Ovary (tissue), 7 donors: ENCODE measurements at regions not wholly inside any gene's neighbourhood (a gene's known extent, or its start where the extent isn't known, plus 50 kb on each side); places are given as distances from the start of the nearest gene placed in this dataset.

Source experiments
- DNase-seq, 5 donors: peaks; one replicate each; pipeline ENCODE4 v3.0.0-alpha.2; 2019 to 2020
- H3K27ac ChIP-seq, 2 donors: fragments of 200-600 bp; one replicate each; pipeline versions ENCODE4 v1.5.1 to v1.8.0; 2019 to 2022
- H3K27me3 ChIP-seq: fragments of 200-600 bp; one replicate; pipeline ENCODE4 v1.8.0; 2022
- H3K36me3 ChIP-seq: fragments of 200-600 bp; sonication (generic); one replicate; pipeline ENCODE4 v1.5.1; 2019
- H3K4me1 ChIP-seq: one replicate; pipeline ENCODE4 v1.8.1; 2013; ENCODE audit warnings: mild to moderate bottlenecking, moderate library complexity; ENCODE audit not compliant: insufficient read depth
- H3K4me3 ChIP-seq: fragments of 200-600 bp; sonication (generic); one replicate; pipeline ENCODE4 v1.5.1; 2017
- H3K9me3 ChIP-seq, 2 donors: fragments of 200-600 bp in 1 of 2; sonication (generic) in 1 of 2; one replicate each; pipeline versions ENCODE4 v1.5.1 to v1.8.1; 2013 to 2019; ENCODE audit warnings: mild to moderate bottlenecking in 1 of 2, moderate library complexity in 1 of 2
- EP300 ChIP-seq: sonication (generic); formaldehyde crosslinking; IDR thresholded peaks from one replicate; pipeline ENCODE4 v1.6.1; 2017; ENCODE audit warnings: antibody characterized with exemption
- POLR2A ChIP-seq: fragments of 450-650 bp; IDR thresholded peaks from one replicate; pipeline ENCODE4 v1.6.1; 2017; ENCODE audit warnings: antibody characterized with exemption, mild to moderate bottlenecking, moderate library complexity
- WGBS, 3 donors: extraction: QIAGEN DNeasy Blood & Tissue Kit in 1 of 3; methylation state at CpG; one replicate each; pipeline versions ENCODE4 v1.1.5 to v1.1.7; 2013 to 2017; 5-methylcytosine and 5-hydroxymethylcytosine counted together
- intact Hi-C, 4 donors: fragments of 100-400 bp; cut with DNase I; formaldehyde crosslinking; loops; one replicate each; pipeline versions ENCODE4 v1.11.0 to v1.15.1; 2022 to 2023
- TF ChIP-seq, protein P1 (sequence below), 3 donors: fragments of 450-650 bp in 2 of 3; fragments of 200-600 bp in 1 of 3; IDR thresholded peaks; one replicate each; pipeline versions ENCODE4 v1.5.1 to v1.8.0; 2016 to 2022; ENCODE audit warnings: antibody characterized with exemption in 3 of 3, mild to moderate bottlenecking in 1 of 3
- donor health status: DM: no; HTN: no; CAD: no; lungs with moderate emphysema.
- donor health status: DM: no; HTN: no; CAD: no.
- donor health status: Bipolar disorder and iron deficiency.
- donor health status: DM: no; HTN: no; CAD: no.
- donor health status: DM: yes; HTN: yes; CAD: no.

DNA sequence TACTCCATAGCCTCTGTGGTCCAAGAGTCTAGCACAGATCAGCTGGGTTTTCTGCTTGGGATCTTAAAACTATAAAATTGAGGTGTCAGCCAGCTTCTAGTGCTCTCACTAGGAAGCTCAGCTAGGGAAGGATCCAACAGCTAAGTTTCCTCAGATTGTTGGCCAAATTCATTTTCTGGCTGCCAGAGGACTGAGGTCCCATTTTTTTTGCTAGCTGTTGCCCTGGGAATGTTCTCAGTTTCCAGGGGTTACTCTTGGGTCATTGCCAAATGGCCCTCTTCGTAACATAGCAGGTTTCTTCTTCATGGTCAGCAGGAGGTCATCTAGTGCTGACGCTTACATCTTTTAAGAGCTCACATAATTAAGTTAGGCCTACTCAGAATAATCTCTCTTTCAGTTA, 2178.2 kb downstream of the ARAP2 start:
- Histone ChIP-seq H3K4me1 (no peaks in the 10 kb centered on the region), H3K4me3 (no peak overlapping the region), H3K27ac (no peak overlapping the region), H3K27me3 (no peaks in the 10 kb centered on the region), H3K9me3 (no peaks in the 10 kb centered on the region), H3K36me3 (no peaks in the 10 kb centered on the region)
- DNase-seq: no peak
- intact Hi-C loops: no loop called here
- WGBS, 3 donors: 54 to 60% (median 57%) methylated on average over 2 of the region's 2 CpGs
- no peak for TF ChIP-seq POLR2A
- TF ChIP-seq, protein P1, sequence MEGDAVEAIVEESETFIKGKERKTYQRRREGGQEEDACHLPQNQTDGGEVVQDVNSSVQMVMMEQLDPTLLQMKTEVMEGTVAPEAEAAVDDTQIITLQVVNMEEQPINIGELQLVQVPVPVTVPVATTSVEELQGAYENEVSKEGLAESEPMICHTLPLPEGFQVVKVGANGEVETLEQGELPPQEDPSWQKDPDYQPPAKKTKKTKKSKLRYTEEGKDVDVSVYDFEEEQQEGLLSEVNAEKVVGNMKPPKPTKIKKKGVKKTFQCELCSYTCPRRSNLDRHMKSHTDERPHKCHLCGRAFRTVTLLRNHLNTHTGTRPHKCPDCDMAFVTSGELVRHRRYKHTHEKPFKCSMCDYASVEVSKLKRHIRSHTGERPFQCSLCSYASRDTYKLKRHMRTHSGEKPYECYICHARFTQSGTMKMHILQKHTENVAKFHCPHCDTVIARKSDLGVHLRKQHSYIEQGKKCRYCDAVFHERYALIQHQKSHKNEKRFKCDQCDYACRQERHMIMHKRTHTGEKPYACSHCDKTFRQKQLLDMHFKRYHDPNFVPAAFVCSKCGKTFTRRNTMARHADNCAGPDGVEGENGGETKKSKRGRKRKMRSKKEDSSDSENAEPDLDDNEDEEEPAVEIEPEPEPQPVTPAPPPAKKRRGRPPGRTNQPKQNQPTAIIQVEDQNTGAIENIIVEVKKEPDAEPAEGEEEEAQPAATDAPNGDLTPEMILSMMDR (IDR thresholded peaks at IDR 0.05): no peak

DNA sequence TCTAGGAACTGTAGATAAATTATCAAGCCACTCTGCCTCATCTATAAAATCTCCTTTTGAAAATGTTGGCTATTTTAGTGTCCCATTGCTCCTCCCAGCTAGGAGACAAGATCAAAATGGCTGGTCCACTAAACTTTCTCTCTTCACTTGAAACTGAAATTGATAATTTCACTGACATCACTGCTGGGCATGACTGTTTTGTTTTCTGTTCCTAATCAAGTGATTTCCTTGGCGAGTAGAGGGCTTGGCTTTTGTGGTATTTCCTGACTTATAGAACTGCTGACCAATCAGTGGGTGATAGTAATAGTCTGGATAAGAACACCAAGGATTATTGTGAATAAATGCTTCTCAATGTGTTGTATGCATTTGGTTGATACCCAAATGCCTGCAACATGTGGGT, 2152.9 kb downstream of the ARAP2 start:
- H3K9me3 ChIP-seq: no peaks in the 10 kb centered on the region
- H3K36me3 ChIP-seq: no peaks in the 10 kb centered on the region
- 29 to 36% (median 32%) methylated on average over 1 of the region's 1 CpG for WGBS, 3 donors
- H3K4me1 ChIP-seq: no peaks in the 10 kb centered on the region
- H3K4me3 ChIP-seq: no peak overlapping the region
- no peaks in the 10 kb centered on the region for H3K27me3 ChIP-seq
- H3K27ac ChIP-seq: no peak overlapping the region
- DNase-seq: no peak
- intact Hi-C loops: no loop called here
- TF ChIP-seq, protein P1 (IDR thresholded peaks at IDR 0.05): no peak
- TF ChIP-seq EP300: no peak
- no peak for TF ChIP-seq POLR2A

DNA sequence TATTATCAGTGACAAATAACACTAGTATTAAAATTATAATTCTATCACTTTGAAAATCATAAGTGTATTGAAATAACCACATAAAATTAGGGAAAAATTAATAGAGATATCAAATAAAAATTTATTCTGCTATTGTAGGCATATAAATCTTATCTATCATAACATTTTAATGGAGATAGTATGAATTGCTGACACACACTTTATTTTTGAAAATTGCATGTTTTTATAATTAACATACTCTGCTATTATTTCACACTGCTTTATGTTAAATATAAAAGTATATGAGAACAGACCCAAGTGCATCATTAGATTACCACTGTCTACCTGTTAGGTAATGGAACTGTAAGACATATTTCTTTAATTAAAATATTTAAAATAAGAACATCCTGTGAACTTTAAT, 2150.2 kb downstream of the ARAP2 start:
- no peak for DNase-seq
- no peak for TF ChIP-seq EP300
- H3K27ac ChIP-seq: no peak overlapping the region
- H3K27me3 ChIP-seq: no peaks in the 10 kb centered on the region
- H3K4me3 ChIP-seq: no peak overlapping the region
- no peaks in the 10 kb centered on the region for H3K9me3 ChIP-seq
- H3K36me3 ChIP-seq: no peaks in the 10 kb centered on the region
- no peaks in the 10 kb centered on the region for H3K4me1 ChIP-seq
- intact Hi-C loops: no loop called here

DNA sequence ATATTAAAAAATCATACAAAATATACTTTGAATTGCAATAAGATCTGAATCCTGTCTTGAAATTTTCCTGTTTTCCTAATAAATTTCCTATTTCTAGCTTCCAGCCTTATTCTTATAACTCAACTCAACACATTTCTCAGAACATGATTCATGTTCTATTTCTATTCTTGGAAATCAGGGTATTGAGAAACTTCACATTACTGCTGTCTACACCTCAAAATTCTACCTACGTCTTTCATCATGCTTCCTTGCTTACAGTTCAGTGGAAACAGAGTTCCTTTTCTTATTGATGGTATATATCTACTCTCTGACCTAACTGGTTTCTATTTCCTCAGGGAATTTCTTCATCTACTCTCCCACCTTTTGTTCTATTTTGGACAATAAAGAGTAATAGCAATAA, 2139.0 kb downstream of the ARAP2 start:
- Histone ChIP-seq H3K27me3 (no peaks in the 10 kb centered on the region), H3K9me3 (no peaks in the 10 kb centered on the region), H3K4me1 (no peaks in the 10 kb centered on the region), H3K36me3 (no peaks in the 10 kb centered on the region), H3K4me3 (no peak overlapping the region), H3K27ac (no peak overlapping the region)
- TF ChIP-seq POLR2A: no peak
- no peak for TF ChIP-seq EP300
- TF ChIP-seq, protein P1 (IDR thresholded peaks at IDR 0.05): no peak
- no peak for DNase-seq
- 80 to 90% (median 83%) methylated on average over 1 of the region's 1 CpG for WGBS, 3 donors
- intact Hi-C loops: loop anchor here in 1 of 4 donors (5.0 kb wide), 1 partner anchor 1237 kb away; no protein-coding TSS in a partner anchor

DNA sequence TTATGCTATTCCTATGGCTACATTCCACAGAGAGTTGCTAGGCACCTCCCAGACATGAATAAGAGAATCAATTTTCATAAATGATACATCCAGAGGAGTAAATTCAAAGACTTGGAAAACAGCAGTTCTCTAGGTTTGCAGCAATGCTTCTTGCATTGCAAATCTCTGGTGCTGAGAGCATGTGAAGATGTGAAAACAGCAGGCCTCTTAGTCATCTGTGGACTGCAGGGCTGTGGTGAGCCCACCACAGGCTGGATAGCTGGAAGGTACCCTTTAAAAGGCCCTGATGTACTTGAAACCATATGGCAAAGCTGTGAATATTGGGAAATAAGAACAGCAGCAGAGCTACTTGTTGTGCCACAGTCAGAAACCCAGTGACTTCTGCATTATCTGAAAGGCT, 2135.9 kb downstream of the ARAP2 start:
- Histone ChIP-seq H3K27ac (no peak overlapping the region), H3K4me1 (no peaks in the 10 kb centered on the region), H3K9me3 (no peaks in the 10 kb centered on the region), H3K27me3 (no peaks in the 10 kb centered on the region), H3K36me3 (no peaks in the 10 kb centered on the region), H3K4me3 (no peak overlapping the region)
- intact Hi-C loops: loop anchor here in 1 of 4 donors (5.0 kb wide), 1 partner anchor 1234 kb away; no protein-coding TSS in a partner anchor
- no peak for DNase-seq
- TF ChIP-seq POLR2A: no peak
- TF ChIP-seq, protein P1 (IDR thresholded peaks at IDR 0.05): no peak
- TF ChIP-seq EP300: no peak
